Uterus (tissue), 2 donors: ENCODE measurements at regions not wholly inside any gene's neighbourhood (a gene's known extent, or its start where the extent isn't known, plus 50 kb on each side); places are given as distances from the start of the nearest gene placed in this dataset.

Experiments
- CTCF ChIP-seq, 4 experiments: fragments of 200-600 bp in 2 of 4; fragments of 450-650 bp in 2 of 4; sonication (generic) in 2 of 4; IDR thresholded peaks; one replicate each; pipeline ENCODE4 v1.5.1; 2016 to 2019; ENCODE audit warnings: antibody characterized with exemption in 4 of 4, mild to moderate bottlenecking in 2 of 4, moderate library complexity in 1 of 4
- POLR2A ChIP-seq, 2 donors: fragments of 450-650 bp; IDR thresholded peaks; one replicate each; pipeline ENCODE4 v1.6.1; 2016; ENCODE audit warnings: antibody characterized with exemption in 2 of 2, mild to moderate bottlenecking in 1 of 2, moderate library complexity in 1 of 2

- no peak for TF ChIP-seq CTCF (IDR thresholded peaks at IDR 0.05)
- no peak for TF ChIP-seq POLR2A (IDR thresholded peaks at IDR 0.05)
Measured at GRCh38 chr1:106600626-106601025, 455.8 kb upstream of the PRMT6 start.
